ENCODE measurements at regions not wholly inside any gene's neighbourhood (a gene's known extent, or its start where the extent isn't known, plus 50 kb on each side); places are given as distances from the start of the nearest gene placed in this dataset.
"Not testable (repeated sequence)": the region's sequence is repeated elsewhere in the genome, so short reads cannot be mapped to it uniquely, and the experiment has no call there.

DNA sequence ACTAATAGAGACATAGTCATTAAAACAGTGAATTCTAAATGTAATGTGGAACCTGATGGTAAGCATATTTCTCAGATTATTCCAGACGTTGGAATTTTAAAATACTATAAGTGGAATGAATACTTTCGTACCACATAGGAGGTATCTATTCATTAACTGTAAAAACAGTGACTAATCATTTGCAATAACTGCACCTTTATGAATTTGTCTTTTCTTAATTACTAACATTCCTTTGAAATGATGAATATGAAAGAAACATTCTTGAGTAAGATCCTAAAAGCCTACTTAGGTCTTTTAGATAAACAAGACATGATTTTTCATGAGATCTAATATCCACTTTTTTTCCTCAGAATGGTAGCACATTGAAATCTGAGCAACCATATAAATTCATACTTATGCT is 549.0 kb upstream of the LRRN3 start:
- no peak for DNase-seq

DNA sequence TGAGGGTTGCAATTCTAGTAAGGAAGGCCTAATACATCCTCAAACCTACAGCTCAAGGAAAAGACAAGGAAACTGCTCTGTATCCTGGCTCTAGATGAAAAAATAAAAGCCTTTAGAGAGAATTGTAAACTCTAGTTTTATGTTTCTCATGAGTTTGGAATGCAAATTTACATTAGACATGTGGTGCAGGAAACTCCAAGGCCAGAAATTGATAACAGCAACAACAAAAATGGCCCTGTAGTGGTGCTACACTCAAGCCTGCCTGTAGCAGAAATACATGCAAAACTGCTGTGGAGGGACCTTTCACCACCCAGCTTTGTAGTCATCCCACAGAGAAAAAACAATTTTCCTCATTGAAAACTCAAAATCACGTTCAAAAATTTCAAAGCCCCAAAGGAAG is 546.7 kb upstream of the LRRN3 start:
- DNase-seq = no peak

DNA sequence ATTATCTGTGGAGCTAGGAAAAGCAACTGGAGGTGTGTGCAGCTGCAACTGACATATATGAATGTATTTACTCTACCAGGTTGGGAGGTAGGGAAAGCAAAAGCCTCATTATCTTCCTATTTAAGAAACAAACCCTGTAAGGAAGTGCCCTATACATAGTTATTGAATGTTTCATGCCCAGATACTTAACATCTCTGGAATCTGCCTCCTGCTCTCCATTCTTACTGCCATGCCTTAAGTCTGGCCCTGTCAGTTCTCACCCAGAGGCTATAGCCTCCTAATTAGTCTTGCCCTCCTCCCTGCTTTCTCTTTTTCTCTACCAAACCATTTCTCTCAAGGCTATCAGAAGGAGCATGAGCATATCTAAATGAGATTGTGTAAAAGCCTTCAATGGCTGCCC is 542.6 kb upstream of the LRRN3 start:
- no peak for DNase-seq

GRCh38 chr7:110557136-110557535 is 533.8 kb upstream of the LRRN3 start:
- DNase-seq = no peak

DNA sequence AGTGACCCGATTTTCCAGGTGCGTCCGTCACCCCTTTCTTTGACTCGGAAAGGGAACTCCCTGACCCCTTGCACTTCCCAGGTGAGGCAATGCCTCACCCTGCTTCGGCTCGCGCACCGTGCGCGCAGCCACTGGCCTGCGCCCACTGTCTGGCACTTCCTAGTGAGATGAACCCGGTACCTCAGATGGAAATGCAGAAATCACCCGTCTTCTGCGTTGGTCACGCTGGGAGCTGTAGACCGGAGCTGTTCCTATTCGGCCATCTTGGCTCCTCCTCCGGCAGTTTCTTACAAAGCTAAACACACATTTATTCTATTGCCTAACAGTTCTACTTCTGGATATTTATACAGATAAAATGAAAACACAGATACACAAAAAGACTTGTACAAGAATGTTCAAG is 527.6 kb upstream of the LRRN3 start:
- DNase-seq = not testable (repeated sequence)

- no peak for DNase-seq
Observed at GRCh38 chr7:110564246-110564645, 526.7 kb upstream of the LRRN3 start.

GRCh38 chr7:110568388-110568787 is 522.5 kb upstream of the LRRN3 start:
- DNase-seq = no peak

DNA sequence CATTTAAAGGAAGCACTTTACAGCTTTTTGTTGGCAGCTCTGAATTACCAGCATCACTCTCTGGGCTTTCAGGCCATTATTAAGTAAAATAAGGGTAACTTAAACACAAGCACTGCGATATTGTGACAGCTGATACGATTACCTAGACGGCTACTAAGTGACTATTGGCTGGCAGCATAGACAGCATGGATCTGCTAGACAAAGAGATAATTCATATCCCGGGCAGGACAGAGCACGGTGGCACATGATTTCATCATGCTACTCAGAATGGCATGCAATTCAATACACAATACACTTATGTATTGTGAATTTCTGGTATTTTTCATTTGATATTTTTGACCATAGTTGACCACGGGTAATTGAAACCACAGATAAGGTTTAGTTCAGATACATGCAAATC is 522.0 kb upstream of the LRRN3 start:
- peak in 1 of 56 donors; percentile 18 for DNase-seq

DNA sequence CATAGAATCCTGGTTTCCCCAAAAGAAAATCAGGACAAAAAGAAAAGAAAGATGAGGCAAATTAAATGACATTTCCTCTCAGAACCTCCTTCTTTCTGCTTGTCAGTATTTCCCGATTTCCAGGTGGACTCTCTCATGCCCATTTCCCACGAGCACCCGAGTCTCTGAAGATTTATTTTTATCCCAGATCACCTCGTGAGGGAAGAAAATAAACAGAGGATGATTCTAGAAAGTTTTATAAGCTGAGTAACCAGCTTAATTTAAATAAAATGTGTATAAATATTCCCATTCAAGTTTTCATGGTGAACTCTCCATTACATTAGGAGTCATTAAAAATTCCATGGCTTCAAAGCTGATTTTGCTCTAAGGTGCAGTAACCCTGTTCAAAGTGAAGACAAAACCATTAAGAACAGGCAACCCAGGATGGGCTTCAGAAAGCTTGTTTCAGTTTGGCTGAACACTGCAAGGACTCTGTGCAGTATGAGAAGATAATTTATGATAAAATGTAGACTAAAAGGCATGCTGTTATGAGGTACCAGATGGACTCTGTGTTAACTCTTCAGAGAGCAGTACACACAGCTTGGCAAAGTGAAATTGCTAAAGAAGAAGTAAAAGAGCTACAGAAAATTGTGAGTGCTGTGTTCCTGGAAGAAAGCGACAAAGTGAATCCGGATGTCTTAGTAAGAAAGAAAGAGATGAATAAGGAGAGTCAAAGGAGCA is 521.3 kb upstream of the LRRN3 start:
- no peak for DNase-seq

DNA sequence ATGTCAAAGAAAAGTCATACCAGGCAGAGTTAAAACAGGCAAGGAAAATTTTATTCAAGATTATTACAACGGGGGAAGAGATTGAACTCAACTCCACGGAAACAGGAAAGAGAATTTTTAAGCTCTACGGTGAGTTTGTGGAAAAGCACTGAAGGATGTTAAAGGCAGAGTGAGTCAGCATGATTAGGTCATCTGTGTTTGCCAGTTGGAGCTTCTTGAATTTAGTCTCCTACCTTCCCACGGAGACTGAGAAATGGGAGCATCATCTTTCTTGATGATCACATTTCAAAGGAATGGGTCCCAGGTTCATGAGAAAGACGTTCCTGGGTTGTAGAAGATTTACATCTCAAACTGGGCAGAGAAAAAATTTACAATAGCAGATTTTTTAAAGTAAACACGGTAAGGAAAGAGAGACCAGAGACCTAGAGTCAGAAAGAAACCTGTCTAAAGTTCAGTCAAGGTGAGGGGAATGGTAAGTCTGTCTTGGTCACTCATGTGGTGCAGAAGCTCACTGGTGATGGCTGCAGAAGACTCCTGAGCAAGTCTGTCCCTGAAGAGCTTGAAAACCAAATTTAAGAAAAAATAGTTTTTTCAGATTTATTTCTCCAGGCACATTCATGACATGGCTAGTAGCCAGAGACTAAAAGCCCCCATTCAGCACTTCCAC is 516.9 kb upstream of the LRRN3 start:
- DNase-seq = no peak

GRCh38 chr7:110587294-110587693 is 503.6 kb upstream of the LRRN3 start:
- no peak for DNase-seq

GRCh38 chr7:110590415-110590814 is 500.5 kb upstream of the LRRN3 start:
- no peak for DNase-seq

DNA sequence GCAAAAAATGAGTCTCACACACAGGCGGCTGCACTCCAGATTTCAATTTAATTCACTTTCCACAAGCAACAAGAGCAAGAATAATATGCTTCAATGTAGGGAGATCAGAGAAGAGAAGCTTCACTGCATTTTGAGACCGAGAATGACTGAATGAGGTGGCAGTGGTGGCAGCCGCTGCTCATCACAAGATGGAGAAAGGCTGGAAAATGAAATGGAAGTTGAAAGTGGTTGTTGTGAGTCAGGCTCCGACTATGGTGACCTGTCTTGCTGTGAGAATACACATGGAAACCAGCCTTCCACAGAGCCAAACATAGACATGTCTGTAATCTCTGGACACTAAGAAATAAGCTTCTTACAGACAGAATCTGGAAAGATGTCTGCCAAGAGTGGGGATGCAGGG is 499.6 kb upstream of the LRRN3 start:
- DNase-seq = no peak

- DNase-seq = no peak
Observed at GRCh38 chr7:110592557-110592956, 498.4 kb upstream of the LRRN3 start.

DNA sequence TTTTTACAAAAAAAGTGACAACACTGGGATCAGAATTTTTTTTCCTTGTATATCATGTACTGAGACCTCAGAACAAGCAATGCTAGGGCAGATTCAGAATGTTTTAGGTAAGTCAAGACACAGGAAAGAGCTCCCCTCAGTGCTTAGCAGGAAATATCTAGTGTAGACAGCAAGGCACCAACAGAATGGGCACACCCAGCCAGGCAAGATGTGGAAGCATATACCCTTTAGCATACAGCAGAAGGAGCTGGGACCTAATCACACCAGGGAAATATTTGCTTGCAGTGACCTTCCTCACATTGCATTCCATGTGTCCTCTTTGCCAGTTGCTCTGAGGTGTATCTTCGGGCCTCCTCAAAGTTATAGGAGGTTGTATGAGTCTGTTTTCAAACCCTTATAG is 497.6 kb upstream of the LRRN3 start:
- DNase-seq = no peak

DNA sequence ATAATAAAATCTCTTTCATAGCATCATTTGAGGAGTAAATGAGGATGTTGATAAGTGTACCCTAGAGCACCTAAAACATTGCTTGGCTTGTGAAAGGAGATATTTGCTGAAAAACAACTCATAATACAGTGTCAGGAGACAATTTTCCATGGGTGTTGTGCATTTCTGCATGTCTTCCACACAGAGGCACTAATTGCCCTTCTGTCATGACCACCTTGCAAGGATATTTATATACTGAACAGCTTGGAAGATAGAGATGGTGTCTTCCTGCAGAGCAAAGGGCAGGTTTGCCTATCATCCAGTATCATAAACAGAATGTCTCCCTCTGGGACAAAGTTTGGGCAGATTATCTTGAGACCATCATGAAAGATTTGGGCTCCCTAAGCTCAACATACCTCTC is 495.2 kb upstream of the LRRN3 start:
- DNase-seq = no peak

DNA sequence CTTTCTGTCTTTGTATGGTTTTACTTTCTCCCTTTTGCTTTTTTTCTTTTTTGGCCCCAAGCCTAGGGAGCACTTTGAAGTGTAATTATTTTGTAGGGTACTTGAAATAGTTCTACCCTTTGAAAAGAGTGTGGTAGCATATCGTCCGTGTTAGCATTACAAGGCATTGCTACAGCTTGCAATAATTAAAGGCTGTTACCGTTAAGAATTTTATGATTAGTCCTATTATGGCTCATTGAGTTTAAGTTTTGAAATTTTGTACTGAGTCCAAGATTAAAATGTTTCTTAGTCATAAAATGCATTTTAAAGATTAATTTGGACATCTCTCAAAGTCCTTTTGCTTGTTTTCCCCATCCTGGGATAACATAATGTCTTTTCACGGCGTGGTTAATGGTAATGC is 490.0 kb upstream of the LRRN3 start:
- DNase-seq = no peak

DNA sequence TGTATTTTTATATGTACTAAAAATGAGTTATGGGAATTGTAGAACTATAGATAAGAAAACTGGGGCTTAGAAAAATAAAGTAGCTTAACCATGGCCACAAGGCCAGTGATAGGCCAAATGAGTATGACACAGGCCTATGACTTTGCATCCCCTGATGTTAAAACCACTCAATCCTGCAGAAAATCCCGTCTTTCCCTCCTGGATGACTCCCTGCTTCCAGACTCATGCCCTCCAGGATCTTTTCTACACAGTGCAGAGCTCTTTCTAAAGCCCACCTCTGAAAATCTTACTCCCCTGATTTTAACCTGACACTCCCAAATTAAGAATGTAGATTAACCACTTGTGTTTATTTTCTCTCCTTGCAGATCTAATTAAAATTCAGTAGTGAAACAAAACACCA is 489.2 kb upstream of the LRRN3 start:
- no peak for DNase-seq

DNA sequence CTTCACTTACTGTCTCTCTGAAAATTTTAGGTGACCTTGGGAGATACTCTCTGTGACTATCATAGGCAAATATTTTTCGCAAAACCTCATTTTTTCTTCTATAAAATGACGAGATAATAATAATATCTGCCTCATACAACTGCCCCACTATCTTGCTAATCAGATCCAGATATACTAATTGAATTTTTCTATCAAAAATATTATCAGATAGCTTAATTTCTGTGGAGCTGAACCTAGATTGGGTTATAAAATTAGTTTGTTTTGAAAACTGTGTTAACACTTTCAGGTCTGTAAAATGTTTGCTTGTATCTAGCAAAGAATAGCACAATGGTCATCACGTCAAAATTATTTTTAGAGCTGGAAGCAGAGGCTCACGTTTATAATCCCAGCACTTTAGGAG is 486.7 kb upstream of the LRRN3 start:
- DNase-seq = no peak

GRCh38 chr7:110604885-110605284 is 486.0 kb upstream of the LRRN3 start:
- DNase-seq = no peak

GRCh38 chr7:110607050-110607857 is 483.7 kb upstream of the LRRN3 start:
- DNase-seq = no peak

- no peak for DNase-seq
Observed at GRCh38 chr7:110609336-110609735, 481.6 kb upstream of the LRRN3 start.

- DNase-seq = no peak
Observed at GRCh38 chr7:110612680-110613079, 478.2 kb upstream of the LRRN3 start.

All from amygdala (tissue), 56 donors.